ENCODE measurements at regions not wholly inside any gene's neighbourhood (a gene's known extent, or its start where the extent isn't known, plus 50 kb on each side); places are given as distances from the start of the nearest gene placed in this dataset.

GRCh38 chr1:94669198-94669597 lies 127.6 kb upstream of the F3 start:
- H3K27me3 ChIP-seq (ENCODE audit: insufficient read depth, poor library complexity, severe bottlenecking) = no peaks in the 10 kb centered on the region
- H3K27ac ChIP-seq (replicated peaks) = no peak overlapping the region
- no peak overlapping the region for H3K4me3 ChIP-seq (replicated peaks; ENCODE audit: insufficient read depth, low read length)
- TF ChIP-seq SPI1 (IDR thresholded peaks at IDR 0.05; ENCODE audit: borderline replicate concordance, low read depth) (no peak), REST (IDR thresholded peaks at IDR 0.05; ENCODE audit: insufficient replicate concordance, low read depth) (no peak), GABPA (IDR thresholded peaks at IDR 0.05; ENCODE audit: low read depth) (no peak), POLR2AphosphoS5 (IDR thresholded peaks at IDR 0.05; ENCODE audit: low read depth) (no peak), CTCF (IDR thresholded peaks at IDR 0.05; ENCODE audit: insufficient read depth, low read length) (no peak)
- no peak for DNase-seq (ENCODE audit: low read depth in 1 of 2, low spot score in 1 of 2)

GRCh38 chr1:94668528-94668927 lies 127.0 kb upstream of the F3 start:
- Histone ChIP-seq H3K4me3 (replicated peaks; ENCODE audit: insufficient read depth, low read length) (no peak overlapping the region), H3K27ac (replicated peaks) (no peak overlapping the region), H3K27me3 (ENCODE audit: insufficient read depth, poor library complexity, severe bottlenecking) (no peaks in the 10 kb centered on the region)
- no peak for TF ChIP-seq CTCF (IDR thresholded peaks at IDR 0.05; ENCODE audit: insufficient read depth, low read length)
- no peak for TF ChIP-seq GABPA (IDR thresholded peaks at IDR 0.05; ENCODE audit: low read depth)
- no peak for TF ChIP-seq POLR2AphosphoS5 (IDR thresholded peaks at IDR 0.05; ENCODE audit: low read depth)
- TF ChIP-seq REST (IDR thresholded peaks at IDR 0.05; ENCODE audit: insufficient replicate concordance, low read depth) = no peak
- no peak for TF ChIP-seq SPI1 (IDR thresholded peaks at IDR 0.05; ENCODE audit: borderline replicate concordance, low read depth)
- DNase-seq (ENCODE audit: low read depth in 1 of 2, low spot score in 1 of 2) = no peak

GRCh38 chr1:94667818-94668217 lies 126.3 kb upstream of the F3 start:
- DNase-seq (ENCODE audit: low read depth in 1 of 2, low spot score in 1 of 2) = no peak
- H3K27me3 ChIP-seq (ENCODE audit: insufficient read depth, poor library complexity, severe bottlenecking) = no peaks in the 10 kb centered on the region
- no peak overlapping the region for H3K27ac ChIP-seq (replicated peaks)
- TF ChIP-seq POLR2AphosphoS5 (IDR thresholded peaks at IDR 0.05; ENCODE audit: low read depth) = no peak
- TF ChIP-seq REST (IDR thresholded peaks at IDR 0.05; ENCODE audit: insufficient replicate concordance, low read depth) = no peak
- no peak overlapping the region for H3K4me3 ChIP-seq (replicated peaks; ENCODE audit: insufficient read depth, low read length)

- no peaks in the 10 kb centered on the region for H3K27me3 ChIP-seq (ENCODE audit: insufficient read depth, poor library complexity, severe bottlenecking)
- TF ChIP-seq CTCF (IDR thresholded peaks at IDR 0.05; ENCODE audit: insufficient read depth, low read length) = no peak
- TF ChIP-seq POLR2AphosphoS5 (IDR thresholded peaks at IDR 0.05; ENCODE audit: low read depth) = no peak
- no peak for TF ChIP-seq GABPA (IDR thresholded peaks at IDR 0.05; ENCODE audit: low read depth)
- TF ChIP-seq SPI1 (IDR thresholded peaks at IDR 0.05; ENCODE audit: borderline replicate concordance, low read depth) = no peak
- no peak for TF ChIP-seq REST (IDR thresholded peaks at IDR 0.05; ENCODE audit: insufficient replicate concordance, low read depth)
- no peak overlapping the region for H3K27ac ChIP-seq (replicated peaks)
- no peak for DNase-seq (ENCODE audit: low read depth in 1 of 2, low spot score in 1 of 2)
- H3K4me3 ChIP-seq (replicated peaks; ENCODE audit: insufficient read depth, low read length) = no peak overlapping the region
Observed at GRCh38 chr1:94666797-94667196, 125.2 kb upstream of the F3 start.
